Tibial nerve (tissue), 4 donors: ENCODE measurements at regions not wholly inside any gene's neighbourhood (a gene's known extent, or its start where the extent isn't known, plus 50 kb on each side); places are given as distances from the start of the nearest gene placed in this dataset.

Source experiments
- CTCF ChIP-seq, 5 experiments: fragments of 200-600 bp in 3 of 5; fragments of 450-650 bp in 2 of 5; sonication (generic) in 3 of 5; IDR thresholded peaks; one replicate each; pipeline ENCODE4 v1.5.1; 2016 to 2019; ENCODE audit warnings: antibody characterized with exemption in 5 of 5, mild to moderate bottlenecking in 3 of 5, moderate library complexity in 2 of 5
- EP300 ChIP-seq, 2 donors: sonication (generic); formaldehyde crosslinking; IDR thresholded peaks; one replicate each; pipeline ENCODE4 v1.6.1; 2017; ENCODE audit warnings: antibody characterized with exemption in 2 of 2, mild to moderate bottlenecking in 1 of 2

DNA sequence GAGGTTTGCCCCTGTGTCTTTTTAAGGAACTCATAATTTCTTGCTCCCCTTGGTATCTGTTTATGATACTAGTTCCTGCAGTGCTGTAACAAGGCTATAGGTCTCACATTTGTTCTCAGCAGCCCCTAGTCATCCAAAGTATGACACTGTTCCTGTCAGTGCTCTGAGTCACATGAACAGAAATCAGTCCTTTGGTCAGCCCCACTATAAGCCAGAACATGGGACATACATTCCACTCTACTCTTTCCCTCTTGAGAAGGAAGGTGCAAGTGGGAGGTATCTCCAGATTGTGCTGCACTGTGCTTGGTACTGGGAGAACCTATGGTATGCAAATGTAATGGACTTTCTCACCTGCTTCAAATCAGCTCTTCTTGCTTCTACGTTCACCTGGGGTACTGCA, 87.0 kb downstream of the IARS1 start:
- TF ChIP-seq CTCF (IDR thresholded peaks at IDR 0.05) (no peak), EP300 (IDR thresholded peaks at IDR 0.05) (no peak)
